ENCODE measurements at regions not wholly inside any gene's neighbourhood (a gene's known extent, or its start where the extent isn't known, plus 50 kb on each side); places are given as distances from the start of the nearest gene placed in this dataset.
"Not testable (repeated sequence)": the region's sequence is repeated elsewhere in the genome, so short reads cannot be mapped to it uniquely, and the experiment has no call there.

GRCh38 chr1:56094168-56094567 lies 485.2 kb downstream of the PLPP3 start:
- H2AK5ac ChIP-seq (ENCODE audit: low read length, severe bottlenecking): no peak overlapping the region
- no peak overlapping the region for H4K8ac ChIP-seq (ENCODE audit: low read length)
- H2BK120ac ChIP-seq (ENCODE audit: low read depth, low read length): no peak overlapping the region
- H3K23ac ChIP-seq (ENCODE audit: low read length in 2 of 2): no peak overlapping the region
- H3K9me3 ChIP-seq (ENCODE audit: control insufficient read depth, low read length): no peaks in the 10 kb centered on the region
- no peak overlapping the region for H3K4ac ChIP-seq (ENCODE audit: low read depth in 1 of 2, low read length in 2 of 2)
- no peak overlapping the region for H3K14ac ChIP-seq (ENCODE audit: low read length in 2 of 2)
- H2BK12ac ChIP-seq (ENCODE audit: low read length in 2 of 2): no peak overlapping the region
- no peak overlapping the region for H4K91ac ChIP-seq (ENCODE audit: low read length)
- H3K4me3 ChIP-seq (ENCODE audit: insufficient read depth in 1 of 2, low read depth in 1 of 2, low read length in 2 of 2): no peak overlapping the region
- WGBS: 88% methylated on average over 3 of the region's 3 CpGs
- no peak for DNase-seq
- no peak overlapping the region for H2AFZ ChIP-seq (ENCODE audit: low read depth, low read length)
- no peaks in the 10 kb centered on the region for H3K79me1 ChIP-seq (replicated peaks; ENCODE audit: low read length, poor library complexity, severe bottlenecking)
- no peak overlapping the region for H3K18ac ChIP-seq (ENCODE audit: low read depth in 1 of 2, low read length in 2 of 2)
- H3K27me3 ChIP-seq (ENCODE audit: control insufficient read depth in 1 of 2, insufficient read depth in 1 of 2, low read length in 2 of 2): no peaks in the 10 kb centered on the region
- H3K9ac ChIP-seq (ENCODE audit: low read length): peak overlapping the region; percentile 9
- H2BK5ac ChIP-seq (ENCODE audit: low read depth, low read length, poor library complexity, severe bottlenecking): no peak overlapping the region
- H3K4me1 ChIP-seq (ENCODE audit: control insufficient read depth, insufficient read depth, low read depth, low read length): no peaks in the 10 kb centered on the region
- H3K36me3 ChIP-seq (ENCODE audit: control insufficient read depth in 1 of 2, insufficient read depth in 2 of 2, low read depth in 1 of 2, low read length in 2 of 2): no peaks in the 10 kb centered on the region
- H2BK15ac ChIP-seq (ENCODE audit: low read depth, poor library complexity, severe bottlenecking): no peak overlapping the region
- no peak overlapping the region for H3K4me2 ChIP-seq (ENCODE audit: low read length, poor library complexity, severe bottlenecking)
- no peak overlapping the region for H3K27ac ChIP-seq (ENCODE audit: low read length, poor library complexity, severe bottlenecking)

GRCh38 chr1:56092684-56093570 lies 486.4 kb downstream of the PLPP3 start:
- H3K27me3 ChIP-seq (ENCODE audit: control insufficient read depth in 1 of 2, insufficient read depth in 1 of 2, low read length in 2 of 2): no peaks in the 10 kb centered on the region
- H2BK12ac ChIP-seq (ENCODE audit: low read length in 2 of 2): no peak overlapping the region
- H3K18ac ChIP-seq (ENCODE audit: low read depth in 1 of 2, low read length in 2 of 2): no peak overlapping the region
- no peak overlapping the region for H2BK120ac ChIP-seq (ENCODE audit: low read depth, low read length)
- no peak overlapping the region for H3K4me3 ChIP-seq (ENCODE audit: insufficient read depth in 1 of 2, low read depth in 1 of 2, low read length in 2 of 2)
- no peak overlapping the region for H4K91ac ChIP-seq (ENCODE audit: low read length)
- no peak overlapping the region for H2AFZ ChIP-seq (ENCODE audit: low read depth, low read length)
- H3K4me2 ChIP-seq (ENCODE audit: low read length, poor library complexity, severe bottlenecking): no peak overlapping the region
- H3K14ac ChIP-seq (ENCODE audit: low read length in 2 of 2): no peak overlapping the region
- H2AK5ac ChIP-seq (ENCODE audit: low read length, severe bottlenecking): no peak overlapping the region
- H2BK5ac ChIP-seq (ENCODE audit: low read depth, low read length, poor library complexity, severe bottlenecking): no peak overlapping the region
- no peaks in the 10 kb centered on the region for H3K4me1 ChIP-seq (ENCODE audit: control insufficient read depth, insufficient read depth, low read depth, low read length)
- H3K9ac ChIP-seq (ENCODE audit: low read length): peak overlapping the region; percentile 9
- H3K4ac ChIP-seq (ENCODE audit: low read depth in 1 of 2, low read length in 2 of 2): no peak overlapping the region
- H3K79me1 ChIP-seq (replicated peaks; ENCODE audit: low read length, poor library complexity, severe bottlenecking): no peaks in the 10 kb centered on the region
- DNase-seq: no peak
- H4K8ac ChIP-seq (ENCODE audit: low read length): no peak overlapping the region
- H2BK15ac ChIP-seq (ENCODE audit: low read depth, poor library complexity, severe bottlenecking): no peak overlapping the region
- H3K23ac ChIP-seq (ENCODE audit: low read length in 2 of 2): no peak overlapping the region
- H3K36me3 ChIP-seq (ENCODE audit: control insufficient read depth in 1 of 2, insufficient read depth in 2 of 2, low read depth in 1 of 2, low read length in 2 of 2): no peaks in the 10 kb centered on the region
- no peak overlapping the region for H3K27ac ChIP-seq (ENCODE audit: low read length, poor library complexity, severe bottlenecking)
- 85% methylated on average over 1 of the region's 2 CpGs for WGBS
- peaks cover 9% of the 10 kb centered on the region for H3K9me3 ChIP-seq (ENCODE audit: control insufficient read depth, low read length)

- H2BK120ac ChIP-seq (ENCODE audit: low read depth, low read length); H3K27ac ChIP-seq (ENCODE audit: low read length, poor library complexity, severe bottlenecking); H3K18ac ChIP-seq (ENCODE audit: low read depth in 1 of 2, low read length in 2 of 2); H2AK5ac ChIP-seq (ENCODE audit: low read length, severe bottlenecking); H3K27me3 ChIP-seq (ENCODE audit: control insufficient read depth in 1 of 2, insufficient read depth in 1 of 2, low read length in 2 of 2); H2BK12ac ChIP-seq (ENCODE audit: low read length in 2 of 2); H3K4ac ChIP-seq (ENCODE audit: low read depth in 1 of 2, low read length in 2 of 2); H4K8ac ChIP-seq (ENCODE audit: low read length); H3K4me2 ChIP-seq (ENCODE audit: low read length, poor library complexity, severe bottlenecking); H2BK15ac ChIP-seq (ENCODE audit: low read depth, poor library complexity, severe bottlenecking); H3K9ac ChIP-seq (ENCODE audit: low read length); H2AFZ ChIP-seq (ENCODE audit: low read depth, low read length); H3K79me1 ChIP-seq (replicated peaks; ENCODE audit: low read length, poor library complexity, severe bottlenecking); H3K4me1 ChIP-seq (ENCODE audit: control insufficient read depth, insufficient read depth, low read depth, low read length); H3K4me3 ChIP-seq (ENCODE audit: insufficient read depth in 1 of 2, low read depth in 1 of 2, low read length in 2 of 2); H2BK5ac ChIP-seq (ENCODE audit: low read depth, low read length, poor library complexity, severe bottlenecking); H3K36me3 ChIP-seq (ENCODE audit: control insufficient read depth in 1 of 2, insufficient read depth in 2 of 2, low read depth in 1 of 2, low read length in 2 of 2); H3K23ac ChIP-seq (ENCODE audit: low read length in 2 of 2); H3K14ac ChIP-seq (ENCODE audit: low read length in 2 of 2); DNase-seq; H4K91ac ChIP-seq (ENCODE audit: low read length): not testable (repeated sequence)
- WGBS: 92% methylated on average over 13 of the region's 17 CpGs
- H3K9me3 ChIP-seq (ENCODE audit: control insufficient read depth, low read length): peaks cover 15% of the 10 kb centered on the region
Measured at GRCh38 chr1:56089826-56090225, 489.5 kb downstream of the PLPP3 start.

GRCh38 chr1:56084246-56084645 lies 495.1 kb downstream of the PLPP3 start:
- no peak overlapping the region for H3K27ac ChIP-seq (ENCODE audit: low read length, poor library complexity, severe bottlenecking)
- WGBS: 100% methylated on average over 1 of the region's 1 CpG
- H2BK5ac ChIP-seq (ENCODE audit: low read depth, low read length, poor library complexity, severe bottlenecking): no peak overlapping the region
- H2BK12ac ChIP-seq (ENCODE audit: low read length in 2 of 2): no peak overlapping the region
- no peak overlapping the region for H3K4me3 ChIP-seq (ENCODE audit: insufficient read depth in 1 of 2, low read depth in 1 of 2, low read length in 2 of 2)
- H4K91ac ChIP-seq (ENCODE audit: low read length): no peak overlapping the region
- H3K36me3 ChIP-seq (ENCODE audit: control insufficient read depth in 1 of 2, insufficient read depth in 2 of 2, low read depth in 1 of 2, low read length in 2 of 2): no peaks in the 10 kb centered on the region
- H2AFZ ChIP-seq (ENCODE audit: low read depth, low read length): no peak overlapping the region
- no peak overlapping the region for H2AK5ac ChIP-seq (ENCODE audit: low read length, severe bottlenecking)
- H3K4ac ChIP-seq (ENCODE audit: low read depth in 1 of 2, low read length in 2 of 2): no peak overlapping the region
- no peaks in the 10 kb centered on the region for H3K79me1 ChIP-seq (replicated peaks; ENCODE audit: low read length, poor library complexity, severe bottlenecking)
- H3K9ac ChIP-seq (ENCODE audit: low read length): no peak overlapping the region
- no peak overlapping the region for H3K23ac ChIP-seq (ENCODE audit: low read length in 2 of 2)
- H3K4me2 ChIP-seq (ENCODE audit: low read length, poor library complexity, severe bottlenecking): no peak overlapping the region
- no peaks in the 10 kb centered on the region for H3K27me3 ChIP-seq (ENCODE audit: control insufficient read depth in 1 of 2, insufficient read depth in 1 of 2, low read length in 2 of 2)
- no peaks in the 10 kb centered on the region for H3K4me1 ChIP-seq (ENCODE audit: control insufficient read depth, insufficient read depth, low read depth, low read length)
- no peak overlapping the region for H3K14ac ChIP-seq (ENCODE audit: low read length in 2 of 2)
- H2BK120ac ChIP-seq (ENCODE audit: low read depth, low read length): no peak overlapping the region
- no peak overlapping the region for H2BK15ac ChIP-seq (ENCODE audit: low read depth, poor library complexity, severe bottlenecking)
- peaks cover 15% of the 10 kb centered on the region for H3K9me3 ChIP-seq (ENCODE audit: control insufficient read depth, low read length)
- DNase-seq: no peak
- no peak overlapping the region for H3K18ac ChIP-seq (ENCODE audit: low read depth in 1 of 2, low read length in 2 of 2)
- no peak overlapping the region for H4K8ac ChIP-seq (ENCODE audit: low read length)
